Endothelial cell of umbilical vein (primary cell): ENCODE measurements at regions not wholly inside any gene's neighbourhood (a gene's known extent, or its start where the extent isn't known, plus 50 kb on each side); places are given as distances from the start of the nearest gene placed in this dataset.

Experiments
- BruUV-seq: library from RNA; stranded (reverse); fragments of 400-500 nt; replicated peaks from 2 replicates; lab custom pipeline; 2021; lab: Mats Ljungman, UMichigan
- CTCF ChIA-PET: fragments of 300-600, 350-600 bp; sonication (Branson Sonifier 250); formaldehyde crosslinking; loops from one replicate; lab custom pipeline; 2021; ENCODE audit warnings: antibody characterized with exemption, inconsistent platforms; lab: Charles Lee
- POLR2A ChIA-PET: fragments of 300-600, 350-600 bp; sonication (Branson Sonifier 250); formaldehyde crosslinking; loops from one replicate; lab custom pipeline; 2021; ENCODE audit warnings: antibody characterized with exemption, inconsistent platforms; lab: Charles Lee
- DNase-seq: peaks from one replicate; pipeline ENCODE4 v3.0.0-alpha.2; 2011; ENCODE audit warnings: low read depth, low spot score
- FAIRE-seq: peaks from 2 replicates; lab custom pipeline; 2011; peaks lifted over from hg19 to GRCh38; lab: Jason Lieb, UNC
- H2AFZ ChIP-seq: 2 replicates; pipeline ENCODE4 v1.6.0; 2012; ENCODE audit warnings: low read depth, low read length, control low read depth, inconsistent platforms
- H3K27ac ChIP-seq: 2 replicates; pipeline ENCODE4 v1.5.1; 2011; ENCODE audit warnings: low read depth, mild to moderate bottlenecking, control low read depth, low read length, moderate library complexity; ENCODE audit not compliant: insufficient read depth
- H3K27me3 ChIP-seq, 2 experiments: 2 replicates each; pipeline versions ENCODE4 v1.6.0 to v1.6.1; 2011; ENCODE audit warnings: low read length in 2 of 2, mixed read lengths in 1 of 2; ENCODE audit not compliant: control insufficient read depth in 2 of 2, insufficient read depth in 2 of 2
- H3K36me3 ChIP-seq, 2 experiments: 2 replicates in 1 of 2; 3 replicates in 1 of 2; pipeline ENCODE4 v1.5.1; 2011; ENCODE audit warnings: low read length in 2 of 2, mild to moderate bottlenecking in 1 of 2, moderate library complexity in 1 of 2; ENCODE audit not compliant: control insufficient read depth in 2 of 2, insufficient read depth in 2 of 2; ENCODE audit errors: extremely low read depth in 1 of 2
- H3K4me1 ChIP-seq: 3 replicates; pipeline ENCODE4 v1.5.1; 2011; ENCODE audit warnings: mild to moderate bottlenecking, low read length; ENCODE audit not compliant: control insufficient read depth, insufficient read depth; ENCODE audit errors: extremely low read depth
- H3K4me2 ChIP-seq: 2 replicates; pipeline ENCODE4 v1.6.1; 2011; ENCODE audit warnings: low read length, control low read depth, mixed read lengths; ENCODE audit not compliant: insufficient read depth
- H3K4me3 ChIP-seq, 3 experiments: fragments of 200-600 bp in 1 of 3; sonication (generic), shearing (Covaris generic) in 1 of 3; replicated peaks in 1 of 3; 2 replicates each; pipeline ENCODE4 v1.5.1; 2011 to 2016; ENCODE audit warnings: control low read depth in 3 of 3, low read length in 3 of 3, mild to moderate bottlenecking in 2 of 3, inconsistent platforms in 1 of 3, low read depth in 1 of 3, moderate library complexity in 1 of 3; ENCODE audit not compliant: insufficient read depth in 1 of 3
- H3K79me2 ChIP-seq: 2 replicates; pipeline ENCODE4 v1.6.0; 2012; ENCODE audit warnings: low read length, inconsistent platforms; ENCODE audit not compliant: control insufficient read depth, insufficient read depth
- H3K9ac ChIP-seq: replicated peaks from 2 replicates; pipeline ENCODE3; 2011; ENCODE audit warnings: low read length, control low read depth; ENCODE audit not compliant: insufficient read depth; ENCODE audit errors: extremely low read depth
- H3K9me1 ChIP-seq: replicated peaks from 3 replicates; pipeline ENCODE4 v1.6.0; 2011; ENCODE audit warnings: mild to moderate bottlenecking, low read length; ENCODE audit not compliant: control insufficient read depth, insufficient read depth; ENCODE audit errors: extremely low read depth
- H3K9me3 ChIP-seq: replicated peaks from 2 replicates; pipeline ENCODE4 v1.5.1; 2012; ENCODE audit warnings: low read length, inconsistent platforms; ENCODE audit not compliant: control insufficient read depth, insufficient read depth
- H4K20me1 ChIP-seq: replicated peaks from 2 replicates; pipeline ENCODE3; 2011; ENCODE audit warnings: mild to moderate bottlenecking, low read length; ENCODE audit not compliant: control insufficient read depth, insufficient read depth; ENCODE audit errors: extremely low read depth
- FOS ChIP-seq: IDR thresholded peaks from 2 replicates; pipeline ENCODE4 v1.6.1; 2011; ENCODE audit warnings: mild to moderate bottlenecking, low read length, moderate library complexity, borderline replicate concordance; ENCODE audit not compliant: insufficient read depth
- MAX ChIP-seq: IDR thresholded peaks from 2 replicates; pipeline ENCODE4 v1.6.1; 2011; ENCODE audit not compliant: insufficient read depth, insufficient read length
- POLR2A ChIP-seq: IDR thresholded peaks from 2 replicates; pipeline ENCODE4 v1.6.1; 2012; ENCODE audit warnings: low read depth, mild to moderate bottlenecking, control low read depth, low read length
- POLR2AphosphoS5 ChIP-seq: IDR thresholded peaks from 2 replicates; pipeline ENCODE4 v1.6.1; 2012; ENCODE audit warnings: low read depth, mild to moderate bottlenecking, control low read depth, low read length, moderate library complexity; ENCODE audit not compliant: insufficient read depth
- dilution Hi-C: fragments of 300-500 bp; cut with MboI; formaldehyde crosslinking; loops from one replicate; pipeline ENCODE4 v1.15.0; 2019; ENCODE audit warnings: low sequenced_read_pairs; ENCODE audit not compliant: extremely low pct_ligation_motif_present
- intact Hi-C: fragments of 100-400 bp; cut with micrococcal nuclease; formaldehyde crosslinking; loops from one replicate; pipeline ENCODE4 v1.10.0; 2022
- TF ChIP-seq, protein P1 (sequence below), 2 donors: IDR thresholded peaks; 1 replicate in 1 of 2; 2 replicates in 1 of 2; pipeline ENCODE4 v1.5.1; 2011; ENCODE audit warnings: low read length in 2 of 2, mild to moderate bottlenecking in 2 of 2, moderate library complexity in 2 of 2, control low read depth in 1 of 2, inconsistent platforms in 1 of 2, low read depth in 1 of 2; ENCODE audit not compliant: insufficient read depth in 1 of 2; ENCODE audit errors: extremely low read depth in 1 of 2

DNA sequence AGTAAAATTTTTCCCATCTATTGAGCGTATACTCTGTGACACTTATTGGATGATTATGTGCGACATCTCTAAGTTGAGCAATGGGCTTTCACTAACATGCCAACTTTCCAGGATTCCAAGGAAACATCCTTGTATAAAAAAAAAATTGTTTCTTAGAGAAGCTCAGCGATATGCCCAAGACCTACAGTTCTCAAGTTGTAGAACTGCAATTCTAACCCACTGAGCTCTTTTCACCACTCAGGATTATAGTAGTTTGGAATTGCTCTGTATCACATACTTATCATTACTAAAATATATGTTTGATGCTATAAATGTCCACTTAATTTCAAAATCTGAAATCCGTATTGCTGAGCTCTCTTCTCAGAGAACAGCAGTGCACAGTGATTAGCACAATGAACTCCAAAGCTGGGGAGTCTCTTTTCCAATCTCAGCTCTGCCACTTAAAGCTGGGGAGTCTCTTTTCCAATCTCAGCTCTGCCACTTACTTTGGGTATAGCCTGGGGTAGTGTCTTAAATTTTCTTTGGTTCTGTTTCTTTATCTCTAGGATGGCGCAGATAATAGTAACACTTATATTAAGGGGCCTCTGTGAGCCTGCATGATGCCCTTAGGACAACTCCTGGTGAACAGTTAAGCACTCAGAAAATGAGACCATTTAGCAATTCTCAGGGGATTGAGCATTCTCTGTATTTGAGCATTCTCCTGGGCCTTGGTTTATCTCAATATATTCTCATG, 1722.2 kb upstream of the AGA start:
- Histone ChIP-seq H4K20me1 (no peaks in the 10 kb centered on the region), H3K79me2 (no peaks in the 10 kb centered on the region), H2AFZ (no peak overlapping the region), H3K27ac (no peak overlapping the region), H3K4me1 (no peaks in the 10 kb centered on the region), H3K9me1 (no peaks in the 10 kb centered on the region), H3K9ac (no peak overlapping the region), H3K36me3 (no peaks in the 10 kb centered on the region), H3K27me3 (no peaks in the 10 kb centered on the region), H3K4me3 (no peak overlapping the region), H3K4me2 (no peak overlapping the region), H3K9me3 (no peaks in the 10 kb centered on the region)
- ChIA-PET CTCF (interaction anchor here (0.7 kb wide), 1 partner anchor 375 kb away, joined by 3 read pairs; no protein-coding TSS in a partner anchor), POLR2A (no interaction called here)
- DNase-seq (no peak), FAIRE-seq (no peak)
- dilution Hi-C loops (no loop called here), intact Hi-C loops (no loop called here)
- TF ChIP-seq FOS (no peak), POLR2A (no peak), POLR2AphosphoS5 (no peak), MAX (no peak)
- TF ChIP-seq, protein P1, sequence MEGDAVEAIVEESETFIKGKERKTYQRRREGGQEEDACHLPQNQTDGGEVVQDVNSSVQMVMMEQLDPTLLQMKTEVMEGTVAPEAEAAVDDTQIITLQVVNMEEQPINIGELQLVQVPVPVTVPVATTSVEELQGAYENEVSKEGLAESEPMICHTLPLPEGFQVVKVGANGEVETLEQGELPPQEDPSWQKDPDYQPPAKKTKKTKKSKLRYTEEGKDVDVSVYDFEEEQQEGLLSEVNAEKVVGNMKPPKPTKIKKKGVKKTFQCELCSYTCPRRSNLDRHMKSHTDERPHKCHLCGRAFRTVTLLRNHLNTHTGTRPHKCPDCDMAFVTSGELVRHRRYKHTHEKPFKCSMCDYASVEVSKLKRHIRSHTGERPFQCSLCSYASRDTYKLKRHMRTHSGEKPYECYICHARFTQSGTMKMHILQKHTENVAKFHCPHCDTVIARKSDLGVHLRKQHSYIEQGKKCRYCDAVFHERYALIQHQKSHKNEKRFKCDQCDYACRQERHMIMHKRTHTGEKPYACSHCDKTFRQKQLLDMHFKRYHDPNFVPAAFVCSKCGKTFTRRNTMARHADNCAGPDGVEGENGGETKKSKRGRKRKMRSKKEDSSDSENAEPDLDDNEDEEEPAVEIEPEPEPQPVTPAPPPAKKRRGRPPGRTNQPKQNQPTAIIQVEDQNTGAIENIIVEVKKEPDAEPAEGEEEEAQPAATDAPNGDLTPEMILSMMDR (IDR thresholded peaks at IDR 0.05; ENCODE audit: extremely low read depth in 1 of 2, insufficient read depth in 1 of 2, low read depth in 1 of 2, low read length in 2 of 2) = no peak
- BruUV-seq = no TSS peak
